ENCODE measurements at regions not wholly inside any gene's neighbourhood (a gene's known extent, or its start where the extent isn't known, plus 50 kb on each side); places are given as distances from the start of the nearest gene placed in this dataset.
A peak's percentile ranks its signal among the peaks of the same experiment; 100 is the strongest.

GRCh38 chr6:77074037-77074713, 389.1 kb downstream of the HTR1B start:
- no peak for DNase-seq

DNA sequence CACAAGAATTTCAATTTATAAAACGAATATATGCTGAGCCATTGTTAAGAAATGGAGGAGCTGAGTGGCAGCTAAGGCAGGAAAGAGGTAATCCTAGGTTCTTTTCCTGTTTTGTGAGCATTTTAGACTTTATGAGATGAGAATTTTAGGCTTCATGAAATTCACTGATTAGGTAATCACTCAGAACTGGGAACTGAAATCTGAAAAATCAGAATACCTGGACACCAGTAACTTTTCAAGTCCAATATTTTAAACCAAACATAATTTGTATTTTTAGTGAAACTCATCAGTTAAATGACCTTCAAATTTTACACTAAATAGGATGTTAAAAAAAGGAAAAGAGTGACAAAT, 389.9 kb downstream of the HTR1B start:
- DNase-seq, result no peak

GRCh38 chr6:77072694-77073409, 390.4 kb downstream of the HTR1B start:
- no peak for DNase-seq

- no peak for DNase-seq
These were observed 399.8 kb downstream of the HTR1B start for GRCh38 chr6:77063494-77063893.

- no peak for DNase-seq
These were observed 407.6 kb downstream of the HTR1B start for GRCh38 chr6:77055711-77056110.

DNA sequence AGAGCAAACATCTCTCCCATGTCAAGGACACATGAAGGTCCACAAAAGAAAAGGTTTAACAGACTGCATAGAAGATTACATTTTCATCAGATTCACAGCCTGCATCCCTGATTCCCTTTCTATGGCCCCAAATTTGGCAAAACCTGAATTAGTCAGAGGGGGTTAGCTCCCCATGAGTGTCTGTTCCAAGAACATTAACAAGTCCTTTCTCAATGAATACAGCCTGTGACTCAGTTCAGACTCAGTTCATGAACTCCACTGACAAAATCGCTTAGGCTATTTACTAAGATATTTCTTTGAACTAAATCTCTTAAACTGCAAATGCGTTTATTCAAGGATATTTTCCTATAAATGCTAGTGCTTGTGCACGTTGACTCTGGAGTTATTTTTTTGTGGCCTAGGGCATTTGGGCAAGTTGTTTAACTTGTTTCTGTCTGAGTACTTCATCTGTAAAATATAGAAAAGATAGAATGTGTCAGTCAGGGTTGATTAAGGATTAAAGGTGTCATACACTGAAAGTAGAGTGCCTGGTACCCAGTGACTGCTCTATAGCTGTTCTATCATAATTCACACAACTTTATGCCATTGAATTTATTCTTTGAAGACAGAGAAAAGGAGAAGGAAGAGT, 422.6 kb downstream of the HTR1B start:
- no peak for DNase-seq

DNA sequence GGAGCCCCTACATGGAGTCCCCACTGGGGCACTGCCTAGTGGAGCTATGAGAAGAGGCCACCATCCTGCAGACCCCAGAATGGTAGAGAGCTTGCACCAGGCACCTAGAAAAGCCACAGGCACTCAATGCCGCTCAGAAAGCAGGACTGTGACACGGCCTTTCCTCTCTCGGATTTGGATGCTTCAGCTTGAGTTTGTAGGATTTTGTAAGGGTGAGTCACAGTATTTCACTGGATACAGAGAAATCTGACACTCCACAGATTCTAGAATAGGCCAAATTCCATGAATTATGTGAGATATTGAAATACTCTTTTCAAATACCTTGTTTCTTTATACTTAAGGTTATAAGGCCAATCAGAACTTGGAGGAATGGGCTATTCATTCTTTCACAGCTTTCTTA, 424.5 kb downstream of the HTR1B start:
- no peak for DNase-seq

- no peak for DNase-seq
These were observed 425.9 kb downstream of the HTR1B start for GRCh38 chr6:77037439-77037838.

DNA sequence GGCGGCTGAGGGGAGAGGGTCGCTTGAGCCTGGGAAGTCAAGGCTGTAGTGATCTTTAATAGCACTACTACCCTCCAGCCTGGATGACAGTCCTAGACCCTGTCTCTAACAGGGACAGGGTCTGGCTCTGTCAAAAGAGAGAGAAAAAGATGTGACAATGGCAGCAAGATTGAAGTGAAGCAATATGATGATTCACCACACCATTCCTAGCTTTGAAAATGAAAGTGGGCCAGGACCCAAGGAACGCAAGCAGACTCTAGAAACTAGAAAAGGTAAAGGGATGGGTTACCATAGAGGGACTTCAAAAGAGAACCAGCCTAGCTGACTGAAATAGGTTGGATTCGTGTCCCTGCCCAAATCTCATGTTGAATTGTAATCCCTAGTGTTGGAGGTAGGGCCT, 426.9 kb downstream of the HTR1B start:
- DNase-seq, result no peak

GRCh38 chr6:77034161-77034560, 429.1 kb downstream of the HTR1B start:
- DNase-seq, result peak; percentile 0

- no peak for DNase-seq
These were observed 432.2 kb downstream of the HTR1B start for GRCh38 chr6:77030929-77031674.

GRCh38 chr6:77026341-77026740, 436.9 kb downstream of the HTR1B start:
- DNase-seq, result no peak

GRCh38 chr6:77025736-77026223, 437.5 kb downstream of the HTR1B start:
- no peak for DNase-seq

- DNase-seq, result no peak
These were observed 441.5 kb downstream of the HTR1B start for GRCh38 chr6:77021778-77022177.

DNA sequence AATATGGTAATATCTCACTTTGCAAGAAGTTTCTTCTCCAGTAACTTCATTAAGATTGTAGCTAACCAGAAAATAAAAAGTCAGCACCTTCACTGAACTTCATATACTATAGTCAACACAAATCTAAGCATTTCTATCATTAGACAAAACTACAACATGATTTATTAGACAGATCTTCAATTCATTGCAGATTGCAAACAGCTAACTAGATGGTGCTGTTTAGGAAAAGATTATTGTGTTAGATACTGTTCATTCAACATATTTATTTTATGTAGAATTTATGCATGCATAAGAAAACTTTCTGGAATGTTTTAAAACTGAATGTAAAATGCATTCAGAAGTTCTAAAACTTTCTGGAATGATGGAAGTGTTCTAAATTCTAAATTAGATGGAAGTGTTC, 442.1 kb downstream of the HTR1B start:
- DNase-seq, result no peak

- DNase-seq, result no peak
These were observed 444.2 kb downstream of the HTR1B start for GRCh38 chr6:77019081-77019480.

GRCh38 chr6:77017537-77017936, 445.8 kb downstream of the HTR1B start:
- DNase-seq, result no peak

DNA sequence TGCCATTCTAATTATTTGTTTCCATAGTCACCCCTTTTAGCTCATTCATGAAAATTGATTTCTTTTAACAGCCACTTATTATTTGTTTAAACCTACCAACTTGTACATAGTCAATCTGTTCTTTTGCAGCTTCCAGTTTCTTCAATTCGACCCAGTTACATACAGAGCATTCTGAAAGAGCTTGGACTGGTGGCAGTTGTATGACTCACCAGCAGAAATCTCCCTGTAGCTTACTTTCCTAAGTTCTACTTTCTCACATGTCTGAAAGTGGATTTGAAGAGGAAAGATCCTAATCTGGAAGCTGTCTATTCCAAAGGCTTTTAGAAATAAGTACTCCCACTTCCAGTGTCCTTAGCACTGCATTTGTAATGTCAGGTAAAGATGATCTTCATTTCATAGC, 447.9 kb downstream of the HTR1B start:
- DNase-seq, result no peak

DNA sequence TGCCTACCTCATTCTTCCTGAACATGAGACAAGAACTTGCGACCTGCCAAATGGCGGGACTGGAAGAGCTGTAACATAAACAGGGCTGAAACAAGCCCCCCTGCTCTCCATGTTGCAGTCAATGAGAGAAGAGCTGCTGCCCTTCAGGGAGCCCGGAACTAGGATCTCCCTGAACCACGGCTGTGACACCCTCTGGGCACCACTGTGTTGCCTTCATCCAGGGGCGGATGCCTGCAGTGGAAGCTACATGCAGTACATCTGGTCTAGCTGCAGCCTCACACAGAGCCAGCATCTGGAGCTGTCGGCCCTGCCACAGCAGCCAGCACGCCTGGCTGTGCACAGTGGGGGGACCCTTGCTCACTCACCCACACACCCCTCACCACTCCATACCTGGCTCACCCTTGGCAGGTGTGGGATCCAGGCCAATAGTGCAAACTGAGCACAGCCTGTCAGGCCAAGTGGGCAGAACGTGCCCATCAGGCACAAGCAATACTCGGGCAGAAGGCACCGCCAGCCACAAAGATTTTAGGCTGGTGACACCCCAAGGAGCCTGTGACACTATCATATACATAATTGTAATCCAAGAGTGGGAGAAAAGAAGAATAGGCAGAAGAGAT, 451.3 kb downstream of the HTR1B start:
- DNase-seq, result no peak

DNA sequence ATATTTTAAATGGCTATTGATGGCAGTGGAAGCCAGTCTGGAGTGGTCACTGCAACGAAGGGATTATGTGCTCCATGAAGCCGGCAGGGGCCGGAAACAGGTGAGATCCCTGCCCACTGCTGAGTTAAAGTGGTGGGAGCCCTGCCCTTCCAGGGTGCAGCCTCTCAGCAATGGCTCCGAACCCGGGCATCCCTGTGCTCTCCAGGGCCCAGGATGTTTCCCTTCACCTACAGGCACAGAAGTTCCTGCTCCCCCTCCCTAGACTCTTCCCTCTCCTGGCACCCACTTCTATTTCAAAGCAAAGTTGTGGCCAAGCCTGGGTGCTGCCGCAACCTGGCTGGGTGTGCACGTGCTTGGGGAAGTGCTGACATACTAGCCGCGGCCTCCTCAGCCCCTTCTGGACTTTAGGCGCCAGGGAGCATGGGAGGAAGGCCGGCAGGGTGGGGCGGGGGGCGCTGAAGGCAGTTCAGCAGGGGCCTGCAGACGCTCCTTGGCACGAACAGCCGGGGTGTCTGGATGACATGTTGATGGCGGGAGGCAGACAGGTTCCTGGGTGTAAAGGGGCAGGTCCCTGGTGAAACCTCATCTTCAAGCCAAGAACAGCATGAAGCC, 452.3 kb downstream of the HTR1B start:
- no peak for DNase-seq

GRCh38 chr6:76992553-76992952, 470.7 kb downstream of the HTR1B start:
- no peak for DNase-seq

DNA sequence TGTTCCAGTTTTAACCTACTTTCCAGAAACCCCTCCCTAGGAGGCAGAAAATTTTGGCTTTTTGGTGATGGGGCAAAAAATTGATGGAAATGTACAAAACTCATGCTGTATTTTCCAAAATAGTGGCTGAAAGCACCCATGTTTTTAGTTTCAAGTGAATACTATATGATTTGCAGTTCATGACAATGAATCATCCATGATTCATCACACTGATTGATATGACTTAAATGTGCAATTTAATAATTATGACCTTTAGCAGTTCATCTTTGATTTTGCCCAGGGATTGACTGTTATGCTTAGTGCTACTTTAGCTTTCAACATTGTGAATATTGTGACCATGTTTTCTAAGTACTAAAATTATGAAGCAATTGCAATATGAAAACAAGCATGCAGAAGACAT, 478.7 kb downstream of the HTR1B start:
- DNase-seq, result no peak

Measured in muscle of arm (tissue), 1 donor.